Stimulated activated naive B cell treated with anti-CD40 and anti-IgM and Interleukin-4, amounts not matched to agents 10 μg/mL and 1 μg/mL and 100 μg/mL, for 72 hours (primary cell): ENCODE measurements at regions not wholly inside any gene's neighbourhood (a gene's known extent, or its start where the extent isn't known, plus 50 kb on each side); places are given as distances from the start of the nearest gene placed in this dataset.

Experiments
- ATAC-seq, 2 donors: fragments of 150-1000 bp; cut with Tn5 transposase; replicated peaks; 2 replicates each; pipeline ENCODE4 v1.10.0; 2021; ENCODE audit warnings: moderate library complexity in 1 of 2
- DNase-seq: peaks from one replicate; pipeline ENCODE4 v3.0.0; 2021
- H3K27ac Mint-ChIP-seq: one replicate; pipeline ENCODE4 v1.8.0; 2022; ENCODE audit warnings: mild to moderate bottlenecking, mixed read lengths
- H3K27me3 Mint-ChIP-seq, 2 donors: one replicate each; pipeline ENCODE4 v1.8.0; 2022; ENCODE audit warnings: mixed read lengths in 2 of 2
- H3K36me3 Mint-ChIP-seq, 2 donors: one replicate each; pipeline ENCODE4 v1.8.0; 2022; ENCODE audit warnings: mixed read lengths in 2 of 2, mild to moderate bottlenecking in 1 of 2
- H3K4me1 Mint-ChIP-seq, 2 donors: one replicate each; pipeline ENCODE4 v1.8.0; 2022; ENCODE audit warnings: mixed read lengths in 2 of 2, mild to moderate bottlenecking in 1 of 2
- H3K4me3 Mint-ChIP-seq, 2 donors: one replicate each; pipeline ENCODE4 v1.8.0; 2022; ENCODE audit warnings: mild to moderate bottlenecking in 2 of 2, mixed read lengths in 2 of 2, moderate library complexity in 1 of 2
- H3K9me3 Mint-ChIP-seq, 2 donors: one replicate each; pipeline ENCODE4 v1.8.0; 2022; ENCODE audit warnings: mixed read lengths in 2 of 2, mild to moderate bottlenecking in 1 of 2

DNA sequence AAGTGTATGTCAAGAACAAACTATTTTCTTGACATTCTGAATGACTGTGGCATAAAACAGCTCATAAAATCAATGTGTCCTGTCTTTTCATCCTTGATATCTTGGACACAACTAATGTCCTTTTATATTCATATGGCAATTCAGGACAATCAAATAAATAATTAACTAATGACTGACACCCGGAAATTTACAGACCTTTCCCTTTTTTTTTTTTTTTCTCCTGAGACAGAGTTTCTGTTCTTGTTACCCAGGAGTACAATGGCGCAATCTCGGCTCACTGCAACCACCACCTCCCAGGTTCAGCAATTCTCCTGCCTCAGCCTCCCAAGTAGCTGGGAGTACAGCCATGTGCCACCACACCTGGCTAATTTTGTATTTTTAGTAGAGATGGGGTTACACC is 107.1 kb upstream of the LGSN start:
- no peaks in the 10 kb centered on the region for H3K4me1 Mint-ChIP-seq
- no peaks in the 10 kb centered on the region for H3K27me3 Mint-ChIP-seq
- H3K27ac Mint-ChIP-seq: no peak overlapping the region
- H3K36me3 Mint-ChIP-seq: no peaks in the 10 kb centered on the region
- no peak overlapping the region for H3K4me3 Mint-ChIP-seq
- DNase-seq (no peak), ATAC-seq (no peak)
- peaks cover 0 to 4% of the 10 kb centered on the region in 2 donors for H3K9me3 Mint-ChIP-seq

DNA sequence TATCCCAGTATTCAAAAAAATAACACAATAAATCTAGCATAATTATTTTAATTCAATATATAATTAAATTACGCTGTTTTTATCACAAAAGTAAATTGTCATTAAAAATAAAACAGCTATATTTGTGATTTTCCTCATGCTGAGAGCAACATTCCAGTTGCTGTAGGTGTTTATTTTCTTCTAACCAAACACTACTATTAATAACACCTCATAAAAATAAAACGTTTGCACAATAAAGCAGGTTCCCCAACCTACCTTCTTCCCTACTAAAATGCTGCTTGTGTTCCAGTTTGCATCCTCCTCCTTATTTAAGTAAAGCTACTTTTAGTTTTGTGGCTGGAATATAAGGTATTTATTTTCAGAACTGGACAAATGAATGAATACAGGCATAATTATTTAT is 108.2 kb upstream of the LGSN start:
- H3K27me3 Mint-ChIP-seq: no peaks in the 10 kb centered on the region

GRCh38 chr6:63430985-63431519 is 111.3 kb upstream of the LGSN start:
- DNase-seq (no peak), ATAC-seq (no peak)
- no peak overlapping the region for H3K4me3 Mint-ChIP-seq
- H3K36me3 Mint-ChIP-seq: no peaks in the 10 kb centered on the region
- no peaks in the 10 kb centered on the region for H3K27me3 Mint-ChIP-seq
- H3K27ac Mint-ChIP-seq: no peak overlapping the region
- H3K4me1 Mint-ChIP-seq: no peaks in the 10 kb centered on the region
- no peaks in the 10 kb centered on the region for H3K9me3 Mint-ChIP-seq

More for the DNA sequence above, 108.2 kb upstream of the LGSN start:
- Mint-ChIP-seq H3K27ac (no peak overlapping the region), H3K4me3 (no peak overlapping the region), H3K4me1 (no peaks in the 10 kb centered on the region), H3K36me3 (no peaks in the 10 kb centered on the region), H3K9me3 (peaks cover 0 to 3% of the 10 kb centered on the region in 2 donors)
- DNase-seq: no peak
- ATAC-seq: no peak

DNA sequence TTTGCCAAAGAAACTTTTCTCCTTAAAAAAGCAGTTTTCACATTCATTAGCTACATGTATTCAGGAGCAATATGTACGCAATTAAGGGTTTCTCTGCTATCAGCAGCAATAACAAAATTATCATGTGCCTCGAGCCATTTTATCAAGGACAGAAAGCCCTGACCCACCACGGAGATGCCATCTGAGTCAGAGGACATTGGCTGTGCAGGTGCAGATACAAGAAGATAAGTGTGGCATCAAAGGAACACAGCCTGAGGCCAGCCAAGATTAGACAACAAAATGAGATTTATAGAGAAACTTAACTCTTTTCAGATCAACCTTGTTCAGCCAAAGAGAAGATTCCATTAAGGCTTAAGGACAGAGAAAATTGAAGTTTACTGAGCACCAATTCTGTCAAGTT is 115.2 kb upstream of the LGSN start:
- Mint-ChIP-seq H3K36me3 (no peaks in the 10 kb centered on the region), H3K4me1 (peaks cover 0 to 2% of the 10 kb centered on the region in 2 donors)
- DNase-seq: no peak

GRCh38 chr6:63436356-63436755 is 116.6 kb upstream of the LGSN start:
- peaks cover 3 to 6% of the 10 kb centered on the region in 2 donors for H3K4me1 Mint-ChIP-seq
- no peak overlapping the region for H3K4me3 Mint-ChIP-seq
- ATAC-seq (no peak), DNase-seq (no peak)
- H3K36me3 Mint-ChIP-seq: no peaks in the 10 kb centered on the region
- H3K27ac Mint-ChIP-seq: no peak overlapping the region
- H3K27me3 Mint-ChIP-seq: no peaks in the 10 kb centered on the region
- peaks cover 3 to 4% of the 10 kb centered on the region in 2 donors for H3K9me3 Mint-ChIP-seq

More for the DNA sequence above, 115.2 kb upstream of the LGSN start:
- no peak overlapping the region for H3K4me3 Mint-ChIP-seq
- H3K27me3 Mint-ChIP-seq: no peaks in the 10 kb centered on the region
- no peak overlapping the region for H3K27ac Mint-ChIP-seq
- peaks cover 0 to 4% of the 10 kb centered on the region in 2 donors for H3K9me3 Mint-ChIP-seq
- ATAC-seq: no peak

- no peak for ATAC-seq
- H3K4me1 Mint-ChIP-seq: peaks cover 3 to 6% of the 10 kb centered on the region in 2 donors
- no peak for DNase-seq
- peaks cover 3 to 4% of the 10 kb centered on the region in 2 donors for H3K9me3 Mint-ChIP-seq
- H3K27ac Mint-ChIP-seq: no peak overlapping the region
- H3K36me3 Mint-ChIP-seq: no peaks in the 10 kb centered on the region
- no peak overlapping the region for H3K4me3 Mint-ChIP-seq
- no peaks in the 10 kb centered on the region for H3K27me3 Mint-ChIP-seq
Measured at GRCh38 chr6:63437058-63437457, 117.3 kb upstream of the LGSN start.

- Mint-ChIP-seq H3K36me3 (no peaks in the 10 kb centered on the region), H3K4me3 (no peak overlapping the region), H3K27ac (no peak overlapping the region), H3K4me1 (peaks cover 3 to 6% of the 10 kb centered on the region in 2 donors), H3K9me3 (peaks cover 3 to 4% of the 10 kb centered on the region in 2 donors), H3K27me3 (no peaks in the 10 kb centered on the region)
- ATAC-seq: peak; percentile 61 to 79
- DNase-seq: no peak
Measured at GRCh38 chr6:63440057-63440456, 120.3 kb upstream of the LGSN start.

GRCh38 chr6:63440594-63440993 is 120.8 kb upstream of the LGSN start:
- no peak overlapping the region for H3K27ac Mint-ChIP-seq
- H3K4me3 Mint-ChIP-seq: no peak overlapping the region
- DNase-seq (no peak), ATAC-seq (no peak)
- no peaks in the 10 kb centered on the region for H3K36me3 Mint-ChIP-seq
- H3K27me3 Mint-ChIP-seq: no peaks in the 10 kb centered on the region
- peaks cover 3 to 6% of the 10 kb centered on the region in 2 donors for H3K4me1 Mint-ChIP-seq
- H3K9me3 Mint-ChIP-seq: peaks cover 3 to 4% of the 10 kb centered on the region in 2 donors

- ATAC-seq: peak in 1 of 2 donors; percentile 61
- H3K9me3 Mint-ChIP-seq: peaks cover 3 to 4% of the 10 kb centered on the region in 2 donors
- peak overlapping the region in 1 of 2 donors; percentile 49 for H3K4me3 Mint-ChIP-seq
- H3K4me1 Mint-ChIP-seq: peaks cover 3 to 6% of the 10 kb centered on the region in 2 donors
- H3K36me3 Mint-ChIP-seq: no peaks in the 10 kb centered on the region
- no peak for DNase-seq
- no peaks in the 10 kb centered on the region for H3K27me3 Mint-ChIP-seq
- H3K27ac Mint-ChIP-seq: no peak overlapping the region
Measured at GRCh38 chr6:63441266-63441956, 121.6 kb upstream of the LGSN start.

DNA sequence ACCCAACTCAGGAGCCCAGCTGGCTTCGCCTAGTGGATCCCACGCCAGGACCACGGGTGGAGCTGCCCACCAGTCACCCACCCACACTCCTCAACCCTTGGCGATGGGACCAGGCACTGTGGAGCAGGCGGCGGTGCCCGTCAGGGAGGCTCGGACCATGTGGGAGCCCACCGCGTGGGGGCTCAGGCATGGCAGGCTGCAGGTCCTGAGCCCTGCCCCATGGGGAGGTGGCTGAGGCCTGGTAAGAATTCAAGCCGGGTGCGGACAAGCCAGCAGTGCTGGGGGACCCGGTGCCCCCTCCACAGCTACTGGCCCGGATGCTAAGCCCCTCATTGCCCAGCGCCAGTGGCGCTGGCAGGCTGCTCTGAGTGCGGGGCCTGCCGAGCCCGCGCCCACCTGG is 123.1 kb upstream of the LGSN start:
- ATAC-seq: no peak

DNA sequence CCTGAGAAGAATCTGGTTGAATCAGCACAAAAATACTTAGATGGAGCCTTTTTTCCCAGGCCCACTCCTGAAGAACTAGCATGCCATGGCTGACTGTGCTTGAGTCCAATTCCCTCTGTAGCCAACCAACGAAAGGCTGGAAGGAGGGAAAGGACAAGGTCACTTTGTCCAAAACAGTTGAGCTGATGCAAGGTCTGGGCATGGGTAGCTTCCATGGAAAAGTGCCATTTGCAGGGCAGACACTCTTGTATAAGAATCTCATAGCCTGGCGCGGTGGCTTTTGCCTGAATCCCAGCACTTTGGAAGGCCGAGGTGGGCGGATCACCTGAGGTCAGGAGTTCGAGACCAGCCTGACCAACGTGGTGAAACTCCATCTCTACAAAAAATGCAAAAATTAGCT is 125.0 kb upstream of the LGSN start:
- Mint-ChIP-seq H3K27ac (no peak overlapping the region), H3K4me1 (peaks cover 1 to 6% of the 10 kb centered on the region in 2 donors), H3K9me3 (peaks cover 0 to 3% of the 10 kb centered on the region in 2 donors), H3K27me3 (no peaks in the 10 kb centered on the region), H3K36me3 (no peaks in the 10 kb centered on the region), H3K4me3 (no peak overlapping the region)
- no peak for ATAC-seq
- DNase-seq: no peak

More for the DNA sequence above, 123.1 kb upstream of the LGSN start:
- Mint-ChIP-seq H3K36me3 (no peaks in the 10 kb centered on the region), H3K27ac (no peak overlapping the region), H3K4me3 (no peak overlapping the region), H3K27me3 (no peaks in the 10 kb centered on the region), H3K9me3 (peaks cover 2 to 3% of the 10 kb centered on the region in 2 donors), H3K4me1 (peaks cover 3 to 6% of the 10 kb centered on the region in 2 donors)
- no peak for DNase-seq

DNA sequence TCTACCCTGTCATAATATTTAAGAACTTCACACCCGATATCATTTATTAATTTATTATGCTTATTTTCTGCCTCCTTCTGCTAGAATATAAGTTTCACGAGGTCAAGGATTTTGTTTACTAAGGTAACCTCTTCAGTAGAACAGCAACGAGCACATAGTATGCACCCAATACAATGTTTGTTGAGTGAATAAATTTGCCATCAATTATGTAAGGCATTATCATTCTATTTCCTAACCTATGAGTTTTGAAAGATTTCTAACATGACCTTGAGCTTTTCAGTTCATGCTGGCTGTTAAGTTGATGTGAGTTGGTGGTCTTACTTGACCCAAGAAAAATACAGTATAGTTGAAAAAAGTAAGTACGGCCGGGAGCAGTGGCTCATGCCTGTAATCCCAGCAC is 125.9 kb upstream of the LOC128125822 start:
- Mint-ChIP-seq H3K36me3 (no peaks in the 10 kb centered on the region), H3K27me3 (no peaks in the 10 kb centered on the region), H3K4me1 (no peaks in the 10 kb centered on the region), H3K9me3 (no peaks in the 10 kb centered on the region), H3K27ac (no peak overlapping the region), H3K4me3 (no peak overlapping the region)
- DNase-seq (no peak), ATAC-seq (no peak)

GRCh38 chr6:63447134-63447533 is 125.1 kb upstream of the LOC128125822 start:
- Mint-ChIP-seq H3K27me3 (no peaks in the 10 kb centered on the region), H3K9me3 (no peaks in the 10 kb centered on the region)
- no peak for ATAC-seq

DNA sequence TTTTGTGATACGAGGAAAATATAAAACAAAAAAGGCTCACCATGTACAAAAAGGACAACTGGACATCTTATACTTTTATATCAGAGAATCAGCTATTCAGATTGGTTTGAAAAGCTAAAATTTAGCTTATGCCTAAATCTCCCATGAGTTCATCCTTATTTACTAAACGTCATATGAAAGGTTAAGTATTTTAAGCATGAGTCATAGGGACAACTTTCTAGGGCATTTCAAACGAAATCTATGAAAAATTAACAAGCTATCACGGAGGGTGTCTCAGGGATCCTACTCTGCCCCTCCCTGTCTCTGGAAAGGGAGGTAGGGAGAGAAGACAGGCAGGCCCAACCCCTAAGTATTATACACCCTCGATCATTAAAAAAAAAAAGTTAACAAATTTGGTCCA is 124.1 kb upstream of the LOC128125822 start:
- DNase-seq (no peak), ATAC-seq (no peak)
- Mint-ChIP-seq H3K27me3 (no peaks in the 10 kb centered on the region), H3K9me3 (no peaks in the 10 kb centered on the region), H3K4me1 (no peaks in the 10 kb centered on the region), H3K4me3 (no peak overlapping the region), H3K36me3 (no peaks in the 10 kb centered on the region), H3K27ac (no peak overlapping the region)

More at GRCh38 chr6:63447134-63447533, 125.1 kb upstream of the LOC128125822 start:
- Mint-ChIP-seq H3K4me3 (no peak overlapping the region), H3K27ac (no peak overlapping the region), H3K4me1 (no peaks in the 10 kb centered on the region), H3K36me3 (no peaks in the 10 kb centered on the region)
- DNase-seq: no peak

DNA sequence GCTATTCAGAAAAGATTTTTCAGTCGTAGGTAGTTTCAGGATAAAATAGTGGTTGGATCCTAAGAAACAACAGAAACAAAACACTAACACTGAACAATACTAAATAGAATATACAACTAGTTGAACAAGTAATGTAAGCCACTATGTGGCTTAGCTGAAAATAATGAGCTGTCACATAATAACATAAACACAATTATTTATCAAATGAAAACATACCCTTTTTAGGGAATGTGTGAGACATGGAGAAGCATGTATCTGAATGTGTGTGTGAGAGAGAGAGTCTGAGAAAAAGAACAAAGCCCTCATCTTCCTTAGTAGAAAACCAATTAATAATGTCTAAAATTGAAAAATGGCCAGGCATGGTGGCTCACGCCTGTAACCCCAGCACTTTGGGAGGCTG is 122.6 kb upstream of the LOC128125822 start:
- H3K27me3 Mint-ChIP-seq: no peaks in the 10 kb centered on the region
- no peaks in the 10 kb centered on the region for H3K9me3 Mint-ChIP-seq
- no peaks in the 10 kb centered on the region for H3K36me3 Mint-ChIP-seq
- ATAC-seq (no peak), DNase-seq (no peak)
- H3K4me1 Mint-ChIP-seq: no peaks in the 10 kb centered on the region
- no peak overlapping the region for H3K4me3 Mint-ChIP-seq
- H3K27ac Mint-ChIP-seq: no peak overlapping the region
